WTC11 (cell line): ENCODE measurements at regions not wholly inside any gene's neighbourhood (a gene's known extent, or its start where the extent isn't known, plus 50 kb on each side); places are given as distances from the start of the nearest gene placed in this dataset.

ENCODE experiments used
- ATAC-seq: fragments of 200-7000 bp; cut with Tn5 transposase; 2 replicates; pipeline ENCODE4 v1.10.0; 2021; ENCODE audit warnings: mild to moderate bottlenecking, moderate library complexity
- CTCF ChIA-PET: fragments of 300-600 bp; sonication (Branson Sonifier 250); formaldehyde crosslinking; loops from one replicate; lab custom pipeline; 2021; ENCODE audit warnings: antibody characterized with exemption; lab: Charles Lee
- POLR2A ChIA-PET: fragments of 350-600 bp; sonication (Branson Sonifier 250); formaldehyde crosslinking; loops from one replicate; lab custom pipeline; 2021; ENCODE audit warnings: antibody characterized with exemption; lab: Charles Lee
- DNase-seq: peaks from one replicate; pipeline ENCODE4 v3.0.0; 2021; ENCODE audit warnings: low spot score
- H3K27ac Mint-ChIP-seq: 2 replicates; pipeline ENCODE4 v1.8.0; 2021; ENCODE audit warnings: mixed read lengths
- H3K27me3 Mint-ChIP-seq: 2 replicates; pipeline ENCODE4 v1.8.0; 2021; ENCODE audit warnings: low read depth, mild to moderate bottlenecking, moderate library complexity, mixed read lengths
- H3K36me3 Mint-ChIP-seq: 2 replicates; pipeline ENCODE4 v1.8.0; 2021; ENCODE audit warnings: mixed read lengths
- H3K4me1 Mint-ChIP-seq: 2 replicates; pipeline ENCODE4 v1.8.0; 2022; ENCODE audit warnings: mixed read lengths
- H3K4me3 Mint-ChIP-seq: 2 replicates; pipeline ENCODE4 v1.8.0; 2021; ENCODE audit warnings: mild to moderate bottlenecking, moderate library complexity, mixed read lengths
- H3K9me3 Mint-ChIP-seq: 2 replicates; pipeline ENCODE4 v1.8.0; 2021; ENCODE audit warnings: mixed read lengths
- CBFB ChIP-seq: sonication (generic); formaldehyde crosslinking; IDR thresholded peaks from 2 replicates; pipeline ENCODE4 v1.8.1; 2022; ENCODE audit warnings: mild to moderate bottlenecking, low read depth, missing genetic modification reagents
- E2F4 ChIP-seq: sonication (generic); formaldehyde crosslinking; IDR thresholded peaks from 2 replicates; pipeline ENCODE4 v1.8.1; 2022; ENCODE audit warnings: low read depth, mild to moderate bottlenecking, moderate library complexity, missing genetic modification reagents, borderline replicate concordance
- ELF4 ChIP-seq: sonication (generic); formaldehyde crosslinking; IDR thresholded peaks from 2 replicates; pipeline ENCODE4 v1.8.1; 2022; ENCODE audit warnings: low read depth, mild to moderate bottlenecking, moderate library complexity, missing genetic modification reagents
- ETV6 ChIP-seq: sonication (generic); formaldehyde crosslinking; IDR thresholded peaks from 2 replicates; pipeline ENCODE4 v1.8.1; 2022; ENCODE audit warnings: mild to moderate bottlenecking, missing genetic modification reagents
- NFATC4 ChIP-seq: fragments of 250-450 bp; sonication (Bioruptor Pico); IDR thresholded peaks from 2 replicates; pipeline ENCODE4 v1.9.0; 2021; ENCODE audit warnings: mild to moderate bottlenecking
- PREB ChIP-seq: sonication (generic); formaldehyde crosslinking; IDR thresholded peaks from 2 replicates; pipeline ENCODE4 v1.8.1; 2022; ENCODE audit warnings: mild to moderate bottlenecking, missing genetic modification reagents, moderate library complexity, borderline replicate concordance
- PRRX2 ChIP-seq: fragments of 250-450 bp; sonication (Bioruptor Pico); IDR thresholded peaks from 2 replicates; pipeline ENCODE4 v1.8.0; 2021; ENCODE audit warnings: mild to moderate bottlenecking
- SMAD4 ChIP-seq: sonication (generic); formaldehyde crosslinking; IDR thresholded peaks from 2 replicates; pipeline ENCODE4 v1.8.0; 2022; ENCODE audit warnings: mild to moderate bottlenecking, missing genetic modification reagents
- SOX15 ChIP-seq: fragments of 250-450 bp; sonication (Bioruptor Pico); IDR thresholded peaks from 2 replicates; pipeline ENCODE4 v1.9.0; 2021; ENCODE audit warnings: mild to moderate bottlenecking
- SP1 ChIP-seq: sonication (generic); formaldehyde crosslinking; conservative IDR thresholded peaks from 2 replicates; pipeline ENCODE4 v1.8.1; 2022; ENCODE audit warnings: missing genetic modification reagents
- USF2 ChIP-seq: sonication (generic); formaldehyde crosslinking; IDR thresholded peaks from 2 replicates; pipeline ENCODE4 v1.8.1; 2023; ENCODE audit warnings: mild to moderate bottlenecking, missing genetic modification reagents, moderate library complexity
- ZNF232 ChIP-seq: sonication (generic); formaldehyde crosslinking; IDR thresholded peaks from 2 replicates; pipeline ENCODE4 v1.8.0; 2022; ENCODE audit warnings: mild to moderate bottlenecking, missing genetic modification reagents
- ZNF512 ChIP-seq: sonication (generic); formaldehyde crosslinking; IDR thresholded peaks from 2 replicates; pipeline ENCODE4 v1.8.1; 2022; ENCODE audit warnings: missing genetic modification reagents, borderline replicate concordance
- TF ChIP-seq, protein P1 (sequence below): sonication (generic); formaldehyde crosslinking; IDR thresholded peaks from 2 replicates; pipeline ENCODE4 v1.8.0; 2023; ENCODE audit warnings: missing genetic modification reagents, mild to moderate bottlenecking, borderline replicate concordance
- TF ChIP-seq, protein P2 (sequence below): sonication (generic); formaldehyde crosslinking; conservative IDR thresholded peaks from 2 replicates; pipeline ENCODE4 v1.8.1; 2022; ENCODE audit warnings: mild to moderate bottlenecking, missing genetic modification reagents
- TF ChIP-seq, protein P3 (sequence below): fragments of 250-450 bp; sonication (Bioruptor Pico); IDR thresholded peaks from 2 replicates; pipeline ENCODE4 v1.9.0; 2021; ENCODE audit warnings: moderate library complexity, mild to moderate bottlenecking, inconsistent platforms, borderline replicate concordance

DNA sequence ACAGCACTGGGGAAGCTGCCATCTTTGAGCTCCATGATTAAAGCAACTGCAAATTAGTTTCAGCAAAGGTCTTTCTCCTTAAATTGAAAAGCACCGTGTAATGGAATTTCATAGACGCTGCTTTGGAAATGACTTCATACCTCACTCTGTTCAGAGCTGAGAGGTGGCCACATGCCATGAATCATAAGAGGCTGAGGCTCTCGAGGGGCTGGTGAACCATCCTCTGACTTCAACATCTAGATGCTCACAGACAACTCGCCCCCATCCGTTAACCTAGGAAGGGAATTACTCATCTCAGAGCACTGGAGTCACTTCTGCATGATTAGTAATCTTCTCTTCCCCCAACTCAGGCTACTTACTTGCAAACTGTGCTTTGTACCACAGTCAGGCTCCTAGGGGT, 122.3 kb downstream of the RCN1 start (continued):
- TF ChIP-seq, protein P1, sequence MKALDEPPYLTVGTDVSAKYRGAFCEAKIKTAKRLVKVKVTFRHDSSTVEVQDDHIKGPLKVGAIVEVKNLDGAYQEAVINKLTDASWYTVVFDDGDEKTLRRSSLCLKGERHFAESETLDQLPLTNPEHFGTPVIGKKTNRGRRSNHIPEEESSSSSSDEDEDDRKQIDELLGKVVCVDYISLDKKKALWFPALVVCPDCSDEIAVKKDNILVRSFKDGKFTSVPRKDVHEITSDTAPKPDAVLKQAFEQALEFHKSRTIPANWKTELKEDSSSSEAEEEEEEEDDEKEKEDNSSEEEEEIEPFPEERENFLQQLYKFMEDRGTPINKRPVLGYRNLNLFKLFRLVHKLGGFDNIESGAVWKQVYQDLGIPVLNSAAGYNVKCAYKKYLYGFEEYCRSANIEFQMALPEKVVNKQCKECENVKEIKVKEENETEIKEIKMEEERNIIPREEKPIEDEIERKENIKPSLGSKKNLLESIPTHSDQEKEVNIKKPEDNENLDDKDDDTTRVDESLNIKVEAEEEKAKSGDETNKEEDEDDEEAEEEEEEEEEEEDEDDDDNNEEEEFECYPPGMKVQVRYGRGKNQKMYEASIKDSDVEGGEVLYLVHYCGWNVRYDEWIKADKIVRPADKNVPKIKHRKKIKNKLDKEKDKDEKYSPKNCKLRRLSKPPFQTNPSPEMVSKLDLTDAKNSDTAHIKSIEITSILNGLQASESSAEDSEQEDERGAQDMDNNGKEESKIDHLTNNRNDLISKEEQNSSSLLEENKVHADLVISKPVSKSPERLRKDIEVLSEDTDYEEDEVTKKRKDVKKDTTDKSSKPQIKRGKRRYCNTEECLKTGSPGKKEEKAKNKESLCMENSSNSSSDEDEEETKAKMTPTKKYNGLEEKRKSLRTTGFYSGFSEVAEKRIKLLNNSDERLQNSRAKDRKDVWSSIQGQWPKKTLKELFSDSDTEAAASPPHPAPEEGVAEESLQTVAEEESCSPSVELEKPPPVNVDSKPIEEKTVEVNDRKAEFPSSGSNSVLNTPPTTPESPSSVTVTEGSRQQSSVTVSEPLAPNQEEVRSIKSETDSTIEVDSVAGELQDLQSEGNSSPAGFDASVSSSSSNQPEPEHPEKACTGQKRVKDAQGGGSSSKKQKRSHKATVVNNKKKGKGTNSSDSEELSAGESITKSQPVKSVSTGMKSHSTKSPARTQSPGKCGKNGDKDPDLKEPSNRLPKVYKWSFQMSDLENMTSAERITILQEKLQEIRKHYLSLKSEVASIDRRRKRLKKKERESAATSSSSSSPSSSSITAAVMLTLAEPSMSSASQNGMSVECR (CRISPR knock-in tag), result no peak

DNA sequence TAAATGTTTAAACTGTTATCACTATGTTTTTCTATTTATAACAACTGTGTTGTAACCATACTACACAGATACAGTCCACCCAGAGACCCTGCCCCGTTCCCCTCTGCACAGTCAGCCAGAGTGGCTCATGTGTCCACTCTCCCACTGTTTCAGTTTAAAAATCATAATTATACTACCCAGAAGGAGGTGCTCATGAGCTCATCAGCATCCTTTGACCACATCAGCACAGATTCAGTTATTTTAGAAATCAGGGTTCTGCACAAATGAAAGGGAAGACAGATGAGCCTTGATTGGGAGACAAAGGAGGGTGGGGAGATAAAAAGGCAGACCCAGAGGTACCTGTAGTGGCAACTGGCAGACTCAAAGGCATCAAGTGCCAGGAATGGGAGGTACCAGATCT, 124.3 kb downstream of the RCN1 start:
- CTCF ChIA-PET, result interaction anchor here (0.5 to 1.1 kb wide), 4 partner anchors 17 to 118 kb away, joined by 3 read pairs; no protein-coding TSS in a partner anchor
- no peak overlapping the region for H3K4me3 Mint-ChIP-seq
- DNase-seq, result no peak
- no peaks in the 10 kb centered on the region for H3K4me1 Mint-ChIP-seq
- no peak overlapping the region for H3K27ac Mint-ChIP-seq
- H3K27me3 Mint-ChIP-seq, result no peaks in the 10 kb centered on the region
- no peaks in the 10 kb centered on the region for H3K9me3 Mint-ChIP-seq
- POLR2A ChIA-PET, result interaction anchor here (0.5 kb wide), 1 partner anchor 642 kb away, joined by 3 read pairs; no protein-coding TSS in a partner anchor
- ATAC-seq, result peak; percentile 30; the same call in 1 of the 2 replicates
- no peaks in the 10 kb centered on the region for H3K36me3 Mint-ChIP-seq
- TF ChIP-seq ELF4, result no peak
- no peak for TF ChIP-seq ETV6 (CRISPR knock-in tag)
- TF ChIP-seq CBFB (CRISPR knock-in tag), result no peak
- no peak for TF ChIP-seq NFATC4 (CRISPR knock-in tag)
- TF ChIP-seq SOX15 (CRISPR knock-in tag), result no peak
- TF ChIP-seq SP1 (CRISPR knock-in tag), result no peak
- TF ChIP-seq, protein P2, sequence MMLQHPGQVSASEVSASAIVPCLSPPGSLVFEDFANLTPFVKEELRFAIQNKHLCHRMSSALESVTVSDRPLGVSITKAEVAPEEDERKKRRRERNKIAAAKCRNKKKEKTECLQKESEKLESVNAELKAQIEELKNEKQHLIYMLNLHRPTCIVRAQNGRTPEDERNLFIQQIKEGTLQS, result no peak
- TF ChIP-seq E2F4 (CRISPR knock-in tag), result no peak
- TF ChIP-seq USF2, result no peak
- no peak for TF ChIP-seq PREB (CRISPR knock-in tag)
- TF ChIP-seq ZNF512, result no peak
- TF ChIP-seq ZNF232 (CRISPR knock-in tag), result no peak
- TF ChIP-seq PRRX2 (CRISPR knock-in tag), result no peak
- TF ChIP-seq SMAD4, result no peak
- TF ChIP-seq, protein P3, sequence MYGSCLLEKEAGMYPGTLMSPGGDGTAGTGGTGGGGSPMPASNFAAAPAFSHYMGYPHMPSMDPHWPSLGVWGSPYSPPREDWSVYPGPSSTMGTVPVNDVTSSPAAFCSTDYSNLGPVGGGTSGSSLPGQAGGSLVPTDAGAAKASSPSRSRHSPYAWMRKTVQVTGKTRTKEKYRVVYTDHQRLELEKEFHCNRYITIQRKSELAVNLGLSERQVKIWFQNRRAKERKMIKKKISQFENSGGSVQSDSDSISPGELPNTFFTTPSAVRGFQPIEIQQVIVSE, result no peak
